ENCODE measurements at regions not wholly inside any gene's neighbourhood (a gene's known extent, or its start where the extent isn't known, plus 50 kb on each side); places are given as distances from the start of the nearest gene placed in this dataset.

DNA sequence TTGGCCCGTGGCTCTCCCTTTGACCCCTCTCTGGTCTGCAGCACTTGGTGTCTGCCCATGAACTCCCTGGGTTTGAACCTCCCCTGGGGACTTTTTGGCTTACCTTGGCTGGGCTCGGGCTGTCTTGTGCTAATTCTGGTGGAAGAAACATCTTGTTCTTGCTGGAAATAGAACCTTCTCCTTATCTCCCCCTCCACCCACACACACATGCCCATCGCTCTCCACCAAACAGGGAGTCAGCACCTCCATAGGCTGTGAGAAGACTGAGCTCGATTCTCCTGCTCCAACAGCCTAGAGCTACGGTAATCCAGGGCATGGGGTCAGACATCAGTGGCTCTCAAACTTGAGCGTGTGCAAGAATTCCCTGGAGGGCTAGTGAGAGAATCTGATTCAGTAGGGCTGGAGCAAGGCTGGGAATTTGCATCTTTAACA lies 114.4 kb upstream of the SLC22A23 start:
- TF ChIP-seq, protein P1, sequence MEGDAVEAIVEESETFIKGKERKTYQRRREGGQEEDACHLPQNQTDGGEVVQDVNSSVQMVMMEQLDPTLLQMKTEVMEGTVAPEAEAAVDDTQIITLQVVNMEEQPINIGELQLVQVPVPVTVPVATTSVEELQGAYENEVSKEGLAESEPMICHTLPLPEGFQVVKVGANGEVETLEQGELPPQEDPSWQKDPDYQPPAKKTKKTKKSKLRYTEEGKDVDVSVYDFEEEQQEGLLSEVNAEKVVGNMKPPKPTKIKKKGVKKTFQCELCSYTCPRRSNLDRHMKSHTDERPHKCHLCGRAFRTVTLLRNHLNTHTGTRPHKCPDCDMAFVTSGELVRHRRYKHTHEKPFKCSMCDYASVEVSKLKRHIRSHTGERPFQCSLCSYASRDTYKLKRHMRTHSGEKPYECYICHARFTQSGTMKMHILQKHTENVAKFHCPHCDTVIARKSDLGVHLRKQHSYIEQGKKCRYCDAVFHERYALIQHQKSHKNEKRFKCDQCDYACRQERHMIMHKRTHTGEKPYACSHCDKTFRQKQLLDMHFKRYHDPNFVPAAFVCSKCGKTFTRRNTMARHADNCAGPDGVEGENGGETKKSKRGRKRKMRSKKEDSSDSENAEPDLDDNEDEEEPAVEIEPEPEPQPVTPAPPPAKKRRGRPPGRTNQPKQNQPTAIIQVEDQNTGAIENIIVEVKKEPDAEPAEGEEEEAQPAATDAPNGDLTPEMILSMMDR (conservative IDR thresholded peaks at IDR 0.05; ENCODE audit: low read depth, low read length): no peak
- no peak for TF ChIP-seq EZH2 (IDR thresholded peaks at IDR 0.05; ENCODE audit: borderline replicate concordance, low read depth, low read length, poor library complexity, severe bottlenecking)
